DND-41 (cell line): ENCODE measurements at regions not wholly inside any gene's neighbourhood (a gene's known extent, or its start where the extent isn't known, plus 50 kb on each side); places are given as distances from the start of the nearest gene placed in this dataset.

Source experiments
- EZH2 ChIP-seq: IDR thresholded peaks from 3 replicates; pipeline ENCODE4 v1.6.1; 2012; ENCODE audit warnings: borderline replicate concordance, low read depth, mild to moderate bottlenecking, moderate library complexity, low read length, inconsistent platforms; ENCODE audit not compliant: severe bottlenecking
- TF ChIP-seq, protein P1 (sequence below): IDR thresholded peaks from 2 replicates; pipeline ENCODE4 v1.5.1; 2012; ENCODE audit warnings: borderline replicate concordance, low read length, moderate library complexity, mild to moderate bottlenecking; ENCODE audit not compliant: poor library complexity, severe bottlenecking; ENCODE audit errors: extremely low read depth

DNA sequence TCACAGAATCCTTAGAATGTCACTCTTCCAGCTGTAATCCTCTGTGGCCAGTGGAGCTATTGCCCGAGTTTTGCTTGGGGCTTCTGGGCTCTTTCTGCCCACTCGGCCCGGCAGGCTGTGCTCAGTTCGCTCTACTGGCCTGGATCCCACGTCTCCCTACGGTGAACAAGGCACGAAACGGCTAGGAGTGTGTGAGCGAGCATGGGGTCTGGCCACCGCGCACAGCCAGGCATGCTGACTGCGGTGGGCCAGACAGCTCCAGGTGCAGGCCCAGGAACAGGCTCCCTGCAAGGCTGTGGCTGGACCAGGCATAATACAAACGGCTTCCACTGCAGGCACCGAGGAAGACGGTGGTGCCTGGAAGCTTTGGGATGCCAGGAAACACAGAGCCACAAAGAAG, 2035.5 kb upstream of the ACO1 start:
- TF ChIP-seq, protein P1, sequence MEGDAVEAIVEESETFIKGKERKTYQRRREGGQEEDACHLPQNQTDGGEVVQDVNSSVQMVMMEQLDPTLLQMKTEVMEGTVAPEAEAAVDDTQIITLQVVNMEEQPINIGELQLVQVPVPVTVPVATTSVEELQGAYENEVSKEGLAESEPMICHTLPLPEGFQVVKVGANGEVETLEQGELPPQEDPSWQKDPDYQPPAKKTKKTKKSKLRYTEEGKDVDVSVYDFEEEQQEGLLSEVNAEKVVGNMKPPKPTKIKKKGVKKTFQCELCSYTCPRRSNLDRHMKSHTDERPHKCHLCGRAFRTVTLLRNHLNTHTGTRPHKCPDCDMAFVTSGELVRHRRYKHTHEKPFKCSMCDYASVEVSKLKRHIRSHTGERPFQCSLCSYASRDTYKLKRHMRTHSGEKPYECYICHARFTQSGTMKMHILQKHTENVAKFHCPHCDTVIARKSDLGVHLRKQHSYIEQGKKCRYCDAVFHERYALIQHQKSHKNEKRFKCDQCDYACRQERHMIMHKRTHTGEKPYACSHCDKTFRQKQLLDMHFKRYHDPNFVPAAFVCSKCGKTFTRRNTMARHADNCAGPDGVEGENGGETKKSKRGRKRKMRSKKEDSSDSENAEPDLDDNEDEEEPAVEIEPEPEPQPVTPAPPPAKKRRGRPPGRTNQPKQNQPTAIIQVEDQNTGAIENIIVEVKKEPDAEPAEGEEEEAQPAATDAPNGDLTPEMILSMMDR, result no peak
- TF ChIP-seq EZH2, result no peak
